ENCODE measurements at regions not wholly inside any gene's neighbourhood (a gene's known extent, or its start where the extent isn't known, plus 50 kb on each side); places are given as distances from the start of the nearest gene placed in this dataset.
"Not testable (repeated sequence)": the region's sequence is repeated elsewhere in the genome, so short reads cannot be mapped to it uniquely, and the experiment has no call there.

DNA sequence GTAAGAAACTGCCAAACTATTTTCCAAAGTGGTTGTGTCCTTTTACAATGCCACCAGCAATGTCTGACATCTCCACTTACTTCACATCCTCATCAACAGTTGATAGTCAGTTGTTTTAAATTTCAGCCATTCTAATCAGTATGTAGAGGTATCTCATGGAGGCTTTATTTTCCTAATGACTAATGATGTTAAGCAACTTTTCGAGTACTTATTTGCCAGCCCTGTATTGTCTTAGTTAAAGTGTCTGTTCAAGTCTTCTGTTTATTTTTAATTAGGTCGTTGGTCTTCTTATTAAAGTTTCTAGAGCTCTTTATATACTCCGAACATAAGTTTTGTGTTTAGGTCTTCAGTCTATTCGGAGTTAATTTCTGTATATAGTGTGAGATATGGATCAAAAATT lies 54.9 kb upstream of the NBPF12 start:
- ATAC-seq, result not testable (repeated sequence)

GRCh38 chr1:146881096-146881495 lies 57.0 kb upstream of the NBPF12 start:
- ATAC-seq, result not testable (repeated sequence)

DNA sequence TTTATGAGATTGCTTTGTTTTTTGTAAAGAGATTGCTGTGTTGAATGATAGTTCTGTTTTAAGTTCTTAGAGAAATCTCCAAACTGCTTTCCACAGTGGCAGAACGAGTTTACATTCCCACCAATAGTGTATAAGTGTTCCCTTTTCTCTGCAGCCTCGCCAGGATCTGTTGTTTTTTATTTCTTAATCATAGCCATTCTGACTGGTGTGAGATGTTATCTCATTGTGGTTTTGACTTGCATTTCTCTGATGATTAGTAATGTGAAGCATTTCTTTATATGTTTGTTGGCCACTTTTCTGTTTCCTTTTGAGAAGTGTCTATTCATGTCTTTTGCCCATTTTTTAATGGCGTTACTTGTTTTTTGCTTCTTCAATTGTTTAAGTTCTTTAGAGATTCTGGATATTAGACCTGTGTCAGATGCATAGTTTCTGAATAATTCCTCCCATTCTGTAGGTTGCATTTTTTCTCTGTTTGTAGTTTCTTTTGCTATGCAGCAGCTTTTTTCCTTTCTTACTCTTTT lies 74.3 kb upstream of the NBPF12 start:
- ATAC-seq, result not testable (repeated sequence)

- not testable (repeated sequence) for ATAC-seq
Observed at GRCh38 chr1:146853147-146853546, 85.0 kb upstream of the NBPF12 start.

- ATAC-seq, result not testable (repeated sequence)
Observed at GRCh38 chr1:146850352-146850889, 87.7 kb upstream of the NBPF12 start.

DNA sequence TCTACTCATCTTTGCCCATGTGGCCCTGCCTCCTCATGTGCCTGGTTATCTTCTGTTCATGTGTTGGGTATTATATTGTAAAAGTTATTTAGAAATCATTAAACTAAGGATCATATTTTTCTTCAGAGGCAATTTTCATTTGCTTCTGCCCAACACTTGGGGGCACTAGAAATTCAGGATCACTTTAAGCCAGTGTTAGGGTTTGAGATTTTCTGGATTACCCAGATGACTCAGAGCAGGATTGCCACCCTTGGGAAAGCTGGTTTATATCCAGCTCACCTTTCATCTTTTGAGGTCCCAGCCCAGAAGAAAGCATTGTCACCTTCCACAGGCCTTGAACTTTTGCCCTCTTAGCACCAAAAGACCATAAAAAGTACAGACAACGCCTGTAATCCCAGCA lies 99.4 kb upstream of the NBPF12 start:
- ATAC-seq, result not testable (repeated sequence)

- ATAC-seq, result not testable (repeated sequence)
Observed at GRCh38 chr1:146826957-146827356, 111.2 kb upstream of the NBPF12 start.

- not testable (repeated sequence) for ATAC-seq
Observed at GRCh38 chr1:146794236-146794635, 143.9 kb upstream of the NBPF12 start.

DNA sequence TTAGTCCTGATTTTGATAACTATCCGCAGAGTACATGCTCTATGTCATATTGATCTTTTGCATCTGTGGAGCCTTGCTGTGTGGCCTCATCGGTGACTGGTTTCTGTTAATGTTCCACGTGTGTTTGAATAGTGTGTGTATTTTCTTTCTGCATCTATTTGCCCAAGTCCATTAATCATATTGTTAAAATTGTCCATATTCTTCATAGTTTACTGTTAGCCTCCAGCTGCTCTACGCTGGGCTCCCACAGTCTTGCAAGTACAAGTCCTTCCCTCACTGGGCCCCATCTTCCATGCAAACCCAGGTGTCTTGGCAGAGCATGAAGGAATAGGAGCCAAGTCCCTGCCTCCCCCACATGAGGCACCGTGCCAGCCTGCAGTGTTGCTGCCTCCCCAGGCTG lies 145.4 kb upstream of the NBPF12 start:
- not testable (repeated sequence) for ATAC-seq

- ATAC-seq, result not testable (repeated sequence)
Observed at GRCh38 chr1:146784212-146784940, 153.7 kb upstream of the NBPF12 start.

DNA sequence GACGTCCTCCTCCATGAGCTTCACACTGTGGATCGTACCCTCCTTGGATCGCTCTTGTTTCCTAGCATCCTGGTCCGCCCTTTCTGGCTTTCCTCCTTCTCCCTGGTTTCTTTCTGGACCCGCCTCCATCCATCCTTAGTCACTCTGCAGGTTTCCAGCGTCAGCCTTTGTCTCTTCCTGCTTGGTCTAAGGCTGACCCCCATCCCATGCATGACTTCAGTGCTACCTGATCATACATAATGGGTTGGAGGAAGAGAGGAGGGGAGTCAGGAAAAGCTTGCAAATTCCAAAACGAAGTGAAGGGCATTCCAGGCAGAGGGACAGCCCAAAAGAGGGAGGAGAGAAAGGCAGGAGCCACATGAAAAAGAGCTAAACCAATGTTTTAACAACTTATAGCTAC lies 156.9 kb upstream of the NBPF12 start:
- not testable (repeated sequence) for ATAC-seq

- ATAC-seq, result peak; percentile 37; the same call in 2 of the 3 replicates
Observed at GRCh38 chr1:146777826-146778602, 160.1 kb upstream of the NBPF12 start.

GRCh38 chr1:146774988-146775387 lies 163.1 kb upstream of the NBPF12 start:
- not testable (repeated sequence) for ATAC-seq

DNA sequence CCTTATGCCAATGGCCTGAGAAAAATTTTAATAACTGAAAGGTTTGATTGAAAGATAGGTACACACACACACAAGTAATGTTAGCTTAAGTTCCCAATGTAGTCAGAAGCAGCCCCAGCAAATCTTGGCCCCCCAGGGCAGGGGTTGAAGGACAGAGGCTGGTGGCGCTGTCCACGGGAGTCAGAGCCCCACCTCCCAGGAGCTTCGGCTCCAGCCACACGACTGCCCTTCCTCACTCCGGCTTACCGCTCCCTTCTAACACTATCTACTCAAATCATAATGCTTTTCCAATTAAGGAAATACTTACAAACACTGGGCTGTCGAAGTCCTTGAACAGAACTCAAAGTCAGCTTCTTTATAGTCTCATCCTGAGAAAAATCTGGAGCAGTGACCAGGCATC lies 163.9 kb upstream of the NBPF12 start:
- not testable (repeated sequence) for ATAC-seq

- ATAC-seq, result not testable (repeated sequence)
Observed at GRCh38 chr1:146771409-146771808, 166.7 kb upstream of the NBPF12 start.

GRCh38 chr1:146770998-146771397 lies 167.1 kb upstream of the NBPF12 start:
- not testable (repeated sequence) for ATAC-seq

GRCh38 chr1:146763234-146763633 lies 174.9 kb upstream of the NBPF12 start:
- peak; percentile 47; the same call in 2 of the 3 replicates for ATAC-seq

- ATAC-seq, result not testable (repeated sequence)
Observed at GRCh38 chr1:146756858-146757257, 181.3 kb upstream of the NBPF12 start.

DNA sequence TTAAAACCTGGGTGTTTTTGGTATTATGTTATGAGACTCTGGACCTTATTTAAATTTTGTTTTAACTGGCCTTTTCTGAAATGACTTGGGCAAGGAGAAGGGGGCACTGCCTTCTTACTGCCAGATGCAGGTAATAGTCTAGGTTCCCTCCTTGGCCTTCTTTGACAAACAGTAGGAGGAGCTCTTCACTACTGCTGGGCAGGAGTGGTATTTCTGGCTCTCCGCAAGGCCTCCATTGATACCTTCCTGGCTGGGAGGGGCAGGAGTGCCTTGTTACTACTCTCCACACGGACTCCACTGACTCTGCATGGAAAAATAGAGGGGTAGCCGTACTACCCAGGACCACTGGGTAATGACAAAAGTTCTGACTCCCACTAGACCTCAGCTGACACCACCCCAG lies 189.4 kb upstream of the NBPF12 start:
- ATAC-seq, result not testable (repeated sequence)

DNA sequence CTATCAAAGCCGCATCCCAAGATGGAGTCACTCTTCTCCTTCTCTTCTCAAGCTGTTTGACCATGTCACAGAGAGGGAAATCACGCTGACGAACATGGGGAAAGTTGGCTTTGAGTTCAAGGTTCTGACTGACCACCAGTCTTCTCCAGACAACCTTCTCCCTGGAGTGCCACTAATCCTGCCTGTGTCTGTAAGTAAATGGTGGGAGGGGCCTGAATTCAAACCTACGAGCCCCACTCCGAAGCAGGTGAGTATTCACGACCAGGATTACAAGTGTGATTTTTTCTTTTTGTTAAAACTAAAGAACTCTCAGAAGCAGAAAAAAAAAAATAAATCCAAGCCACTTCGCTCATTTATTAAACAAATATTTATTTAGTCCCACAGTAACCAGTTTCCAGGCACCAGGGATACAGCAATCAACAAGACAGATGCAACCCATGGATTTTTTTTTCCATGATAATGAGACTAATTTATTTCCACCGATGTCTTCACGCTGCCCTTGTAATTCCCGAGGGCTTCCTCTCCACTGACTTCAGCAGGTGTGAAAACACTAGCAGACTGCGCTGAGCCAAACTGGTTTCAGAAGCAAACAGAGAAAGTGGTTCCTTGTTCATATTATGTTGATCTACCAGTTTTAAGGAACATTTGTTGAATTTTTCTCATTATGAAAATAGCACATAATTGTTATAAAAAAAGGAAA lies 206.0 kb upstream of the NBPF12 start:
- ATAC-seq, result not testable (repeated sequence)

DNA sequence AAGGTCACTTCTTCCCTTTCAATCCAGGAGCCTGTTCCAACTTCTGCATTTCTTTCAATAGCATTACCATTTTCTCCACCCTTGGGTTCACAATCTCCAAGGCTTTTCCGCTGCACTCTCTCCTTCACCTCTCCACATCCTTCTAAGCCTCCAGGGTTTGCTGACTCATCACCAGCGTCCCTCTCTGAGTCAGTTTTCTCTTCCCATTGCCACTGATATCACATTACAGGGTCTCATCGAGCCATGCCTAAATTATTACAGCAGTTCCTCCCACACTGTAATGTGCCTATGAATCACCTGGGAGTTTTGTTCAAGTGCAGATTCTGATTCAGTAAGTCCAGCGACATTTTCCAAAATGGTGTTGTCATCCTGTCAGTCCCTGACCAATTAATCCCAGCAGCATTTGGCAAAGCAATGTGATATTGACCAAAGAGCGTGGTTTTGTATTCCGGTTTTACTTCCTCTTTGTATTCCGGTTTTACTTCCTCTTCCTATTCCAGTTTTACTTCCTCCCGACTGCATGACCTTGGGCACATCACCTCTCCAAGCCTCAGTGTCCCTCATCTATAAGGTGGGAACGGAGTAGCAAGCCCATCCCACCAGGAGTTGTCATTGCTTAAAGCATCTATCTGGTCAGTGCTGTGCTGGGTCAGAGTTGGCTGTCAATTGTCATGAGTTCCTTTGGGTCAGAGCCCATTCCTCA lies 208.3 kb upstream of the NBPF12 start:
- ATAC-seq, result peak; percentile 74

- ATAC-seq, result not testable (repeated sequence)
Observed at GRCh38 chr1:146715054-146715453, 223.1 kb upstream of the NBPF12 start.
